ENCODE measurements at regions not wholly inside any gene's neighbourhood (a gene's known extent, or its start where the extent isn't known, plus 50 kb on each side); places are given as distances from the start of the nearest gene placed in this dataset.

DNA sequence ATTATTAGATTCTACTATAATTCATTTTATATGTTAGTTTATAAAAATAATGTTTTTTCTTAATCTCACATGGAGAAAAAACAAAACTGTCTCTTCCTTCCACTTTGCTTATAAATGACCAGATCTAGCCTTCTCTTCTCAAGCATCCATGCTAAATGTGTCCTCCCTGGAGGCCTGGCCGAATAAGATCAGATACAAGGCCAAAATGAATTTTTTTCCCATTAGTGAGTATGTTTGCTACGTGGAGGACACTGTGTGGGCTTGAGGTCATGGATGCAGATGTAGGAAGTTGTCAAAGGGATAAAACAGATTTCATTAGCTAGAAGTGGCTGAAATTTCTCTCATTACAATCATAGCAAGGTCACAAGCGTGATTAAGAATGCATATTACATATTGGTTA is 1244.9 kb upstream of the SEL1L start:
- CTCF ChIA-PET, result no interaction called here

DNA sequence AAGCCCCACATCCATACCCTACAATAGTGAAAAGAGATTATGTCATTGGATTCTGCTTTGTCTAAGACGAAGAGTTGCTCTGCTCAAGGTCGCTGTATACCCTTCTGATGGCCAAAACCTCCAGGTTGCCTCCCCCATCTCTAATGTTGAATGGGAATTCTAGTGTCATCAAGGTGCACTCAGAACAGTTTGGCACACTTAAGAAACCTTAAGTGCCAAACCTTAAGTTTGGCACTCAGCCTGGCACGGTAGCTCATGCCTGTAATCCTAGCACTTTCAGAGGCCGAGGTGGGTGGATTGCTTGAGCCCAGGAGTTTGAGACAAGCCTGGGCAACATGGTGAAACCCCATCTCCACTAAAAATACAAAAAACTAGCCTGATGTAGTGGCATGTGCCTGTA is 1245.6 kb upstream of the SEL1L start:
- Mint-ChIP-seq H3K4me3 (no peak overlapping the region), H3K27ac (no peak overlapping the region), H3K4me1 (ENCODE audit: low read depth) (no peaks in the 10 kb centered on the region), H3K27me3 (no peaks in the 10 kb centered on the region), H3K36me3 (ENCODE audit: low read depth) (no peaks in the 10 kb centered on the region), H3K9me3 (peaks cover 10% of the 10 kb centered on the region)
- intact Hi-C loops (cut with DNase I, micrococcal nuclease), result no loop called here
- ATAC-seq (ENCODE audit: poor library complexity), result no peak
- TF ChIP-seq, protein P1, sequence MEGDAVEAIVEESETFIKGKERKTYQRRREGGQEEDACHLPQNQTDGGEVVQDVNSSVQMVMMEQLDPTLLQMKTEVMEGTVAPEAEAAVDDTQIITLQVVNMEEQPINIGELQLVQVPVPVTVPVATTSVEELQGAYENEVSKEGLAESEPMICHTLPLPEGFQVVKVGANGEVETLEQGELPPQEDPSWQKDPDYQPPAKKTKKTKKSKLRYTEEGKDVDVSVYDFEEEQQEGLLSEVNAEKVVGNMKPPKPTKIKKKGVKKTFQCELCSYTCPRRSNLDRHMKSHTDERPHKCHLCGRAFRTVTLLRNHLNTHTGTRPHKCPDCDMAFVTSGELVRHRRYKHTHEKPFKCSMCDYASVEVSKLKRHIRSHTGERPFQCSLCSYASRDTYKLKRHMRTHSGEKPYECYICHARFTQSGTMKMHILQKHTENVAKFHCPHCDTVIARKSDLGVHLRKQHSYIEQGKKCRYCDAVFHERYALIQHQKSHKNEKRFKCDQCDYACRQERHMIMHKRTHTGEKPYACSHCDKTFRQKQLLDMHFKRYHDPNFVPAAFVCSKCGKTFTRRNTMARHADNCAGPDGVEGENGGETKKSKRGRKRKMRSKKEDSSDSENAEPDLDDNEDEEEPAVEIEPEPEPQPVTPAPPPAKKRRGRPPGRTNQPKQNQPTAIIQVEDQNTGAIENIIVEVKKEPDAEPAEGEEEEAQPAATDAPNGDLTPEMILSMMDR (IDR thresholded peaks at IDR 0.05), result no peak
- no peaks in the 10 kb centered on the region for H3K36me3 ChIP-seq (ENCODE audit: insufficient read depth, low read length)
- DNase-seq, result no peak
- H3K4me3 ChIP-seq (ENCODE audit: low read length), result no peak overlapping the region
- POLR2A ChIA-PET, result no interaction called here
- CTCF ChIA-PET, result no interaction called here
- no peaks in the 10 kb centered on the region for H3K27me3 ChIP-seq (ENCODE audit: control insufficient read depth in 1 of 2, insufficient read depth in 2 of 2, low read length in 2 of 2)
- H3K27ac ChIP-seq (ENCODE audit: low read depth in 1 of 2, low read length in 2 of 2), result no peak overlapping the region
- peaks cover 0 to 3% of the 10 kb centered on the region in 2 experiments for H3K9me3 ChIP-seq (ENCODE audit: control insufficient read depth in 1 of 2, insufficient read depth in 1 of 2, low read length in 2 of 2)
- H3K4me1 ChIP-seq (ENCODE audit: insufficient read depth, low read length), result no peaks in the 10 kb centered on the region

More for the DNA sequence above, 1244.9 kb upstream of the SEL1L start:
- Histone ChIP-seq H3K9me3 (ENCODE audit: control insufficient read depth in 1 of 2, insufficient read depth in 1 of 2, low read length in 2 of 2) (peaks cover 0 to 3% of the 10 kb centered on the region in 2 experiments), H3K36me3 (ENCODE audit: insufficient read depth, low read length) (no peaks in the 10 kb centered on the region), H3K4me3 (ENCODE audit: low read length) (no peak overlapping the region), H3K4me1 (ENCODE audit: insufficient read depth, low read length) (no peaks in the 10 kb centered on the region), H3K27me3 (ENCODE audit: control insufficient read depth in 1 of 2, insufficient read depth in 2 of 2, low read length in 2 of 2) (no peaks in the 10 kb centered on the region), H3K27ac (ENCODE audit: low read depth in 1 of 2, low read length in 2 of 2) (no peak overlapping the region)
- Mint-ChIP-seq H3K27me3 (no peaks in the 10 kb centered on the region), H3K36me3 (ENCODE audit: low read depth) (no peaks in the 10 kb centered on the region), H3K27ac (no peak overlapping the region), H3K9me3 (peaks cover 8% of the 10 kb centered on the region), H3K4me3 (no peak overlapping the region), H3K4me1 (ENCODE audit: low read depth) (no peaks in the 10 kb centered on the region)
- ATAC-seq (ENCODE audit: poor library complexity) (no peak), DNase-seq (no peak)
- POLR2A ChIA-PET, result no interaction called here
- intact Hi-C loops (cut with DNase I, micrococcal nuclease), result no loop called here
- TF ChIP-seq, protein P1 (IDR thresholded peaks at IDR 0.05), result no peak

DNA sequence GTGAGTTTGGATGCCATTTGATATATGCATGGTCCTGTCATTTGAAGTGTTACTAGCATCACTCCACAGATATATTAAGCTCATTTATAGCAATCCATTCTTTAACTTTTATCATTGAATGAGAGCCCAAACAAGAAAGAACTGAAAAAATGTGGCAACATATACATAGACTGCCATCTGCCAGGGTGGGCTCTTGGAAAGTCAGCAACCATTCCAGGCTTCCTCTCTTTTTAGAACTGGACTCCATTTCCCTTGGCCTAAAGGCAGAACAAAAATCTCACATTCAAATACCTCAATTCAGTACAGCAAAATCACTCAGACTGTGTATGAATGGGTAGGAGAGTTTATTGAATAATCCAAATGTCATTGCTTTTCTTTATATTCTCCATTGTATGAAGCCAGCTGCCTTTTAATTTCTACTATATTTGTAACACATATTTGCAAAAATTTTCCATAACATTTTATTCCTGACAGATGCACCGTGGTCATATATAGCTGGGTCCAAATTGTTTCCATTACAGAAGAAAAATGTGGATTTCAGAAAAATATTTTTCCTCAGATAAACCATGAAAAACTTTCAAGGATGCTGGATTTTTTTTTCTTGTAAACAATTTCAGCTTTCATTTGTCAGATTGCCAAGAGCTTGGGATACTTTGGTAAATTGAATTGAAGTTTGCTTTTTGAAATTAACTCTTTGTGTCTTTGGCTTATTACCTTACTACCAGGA is 1252.3 kb upstream of the SEL1L start:
- Histone ChIP-seq H3K36me3 (ENCODE audit: insufficient read depth, low read length) (no peaks in the 10 kb centered on the region), H3K4me1 (ENCODE audit: insufficient read depth, low read length) (no peaks in the 10 kb centered on the region), H3K4me3 (ENCODE audit: low read length) (no peak overlapping the region), H3K27me3 (ENCODE audit: control insufficient read depth in 1 of 2, insufficient read depth in 2 of 2, low read length in 2 of 2) (no peaks in the 10 kb centered on the region), H3K9me3 (ENCODE audit: control insufficient read depth in 1 of 2, insufficient read depth in 1 of 2, low read length in 2 of 2) (no peaks in the 10 kb centered on the region), H3K27ac (ENCODE audit: low read depth in 1 of 2, low read length in 2 of 2) (no peak overlapping the region)
- no peak overlapping the region for H3K27ac Mint-ChIP-seq
- POLR2A ChIA-PET, result no interaction called here
- ATAC-seq (ENCODE audit: poor library complexity) (no peak), DNase-seq (no peak)
- no peak overlapping the region for H3K4me3 Mint-ChIP-seq
- no peaks in the 10 kb centered on the region for H3K4me1 Mint-ChIP-seq (ENCODE audit: low read depth)
- CTCF ChIA-PET, result no interaction called here
- no peaks in the 10 kb centered on the region for H3K27me3 Mint-ChIP-seq
- no peaks in the 10 kb centered on the region for H3K36me3 Mint-ChIP-seq (ENCODE audit: low read depth)
- TF ChIP-seq, protein P1 (IDR thresholded peaks at IDR 0.05), result no peak
- peaks cover 2% of the 10 kb centered on the region for H3K9me3 Mint-ChIP-seq
- intact Hi-C loops (cut with DNase I, micrococcal nuclease), result no loop called here

Measured in CD4-positive, alpha-beta T cell (primary cell).